DOHH2 (cell line): ENCODE measurements at regions not wholly inside any gene's neighbourhood (a gene's known extent, or its start where the extent isn't known, plus 50 kb on each side); places are given as distances from the start of the nearest gene placed in this dataset.

Source experiments
- CTCF ChIP-seq: fragments of 200-600 bp; sonication (generic); IDR thresholded peaks from one replicate; pipeline ENCODE4 v1.5.1; 2014; ENCODE audit warnings: antibody characterized with exemption, mild to moderate bottlenecking, low read depth, low read length; ENCODE audit not compliant: poor library complexity, severe bottlenecking
- EZH2phosphoT487 ChIP-seq: fragments of 200-600 bp; sonication (generic); IDR thresholded peaks from 2 replicates; pipeline ENCODE4 v1.6.1; 2017; ENCODE audit warnings: borderline replicate concordance, mild to moderate bottlenecking, antibody characterized with exemption, low read length, moderate library complexity, mixed read lengths

GRCh38 chr17:72400488-72400827, 279.6 kb downstream of the SOX9 start:
- TF ChIP-seq CTCF = no peak
- TF ChIP-seq EZH2phosphoT487 = no peak
